ENCODE measurements at regions not wholly inside any gene's neighbourhood (a gene's known extent, or its start where the extent isn't known, plus 50 kb on each side); places are given as distances from the start of the nearest gene placed in this dataset.

GRCh38 chr4:133084421-133084820, 64.7 kb upstream of the PCDH10 start:
- TF ChIP-seq CTCF (IDR thresholded peaks at IDR 0.05): no peak
- no peak overlapping the region for H3K4me3 Mint-ChIP-seq
- no peaks in the 10 kb centered on the region for H3K36me3 Mint-ChIP-seq (ENCODE audit: low read depth)
- H3K27ac Mint-ChIP-seq: no peak overlapping the region
- H3K9me3 Mint-ChIP-seq: no peaks in the 10 kb centered on the region
- no peaks in the 10 kb centered on the region for H3K27me3 Mint-ChIP-seq (ENCODE audit: low read depth, poor library complexity)
- H3K4me1 Mint-ChIP-seq: no peaks in the 10 kb centered on the region
- no peak for DNase-seq

- no peak for DNase-seq
- no peak overlapping the region for H3K4me3 Mint-ChIP-seq
- no peak for TF ChIP-seq CTCF (IDR thresholded peaks at IDR 0.05)
Measured at GRCh38 chr4:133095591-133095990, 53.5 kb upstream of the PCDH10 start.

GRCh38 chr4:133096972-133097371, 52.1 kb upstream of the PCDH10 start:
- Mint-ChIP-seq H3K27ac (no peak overlapping the region), H3K4me3 (no peak overlapping the region), H3K27me3 (ENCODE audit: low read depth, poor library complexity) (no peaks in the 10 kb centered on the region), H3K36me3 (ENCODE audit: low read depth) (no peaks in the 10 kb centered on the region), H3K9me3 (peaks cover 4% of the 10 kb centered on the region), H3K4me1 (peaks cover 15% of the 10 kb centered on the region)
- DNase-seq: no peak
- no peak for TF ChIP-seq CTCF (IDR thresholded peaks at IDR 0.05)

More at GRCh38 chr4:133095591-133095990, 53.5 kb upstream of the PCDH10 start:
- Mint-ChIP-seq H3K9me3 (peaks cover 4% of the 10 kb centered on the region), H3K36me3 (ENCODE audit: low read depth) (no peaks in the 10 kb centered on the region), H3K27ac (no peak overlapping the region), H3K4me1 (peaks cover 15% of the 10 kb centered on the region), H3K27me3 (ENCODE audit: low read depth, poor library complexity) (no peaks in the 10 kb centered on the region)
